Vagina (tissue), 2 donors: ENCODE measurements at regions not wholly inside any gene's neighbourhood (a gene's known extent, or its start where the extent isn't known, plus 50 kb on each side); places are given as distances from the start of the nearest gene placed in this dataset.

Experiments
- DNase-seq, 2 donors: peaks; one replicate each; pipeline ENCODE4 v3.0.0-alpha.2; 2017; ENCODE audit errors: extremely low spot score in 2 of 2
- H3K27ac ChIP-seq: fragments of 200-600 bp; sonication (generic); one replicate; pipeline ENCODE4 v1.5.1; 2019
- H3K27me3 ChIP-seq: fragments of 200-600 bp; sonication (generic); one replicate; pipeline ENCODE4 v1.5.1; 2019
- H3K36me3 ChIP-seq, 2 donors: fragments of 200-600 bp; sonication (generic); one replicate each; pipeline ENCODE4 v1.5.1; 2017 to 2019
- H3K4me1 ChIP-seq: fragments of 200-600 bp; sonication (generic); one replicate; pipeline ENCODE4 v1.5.1; 2019
- H3K4me3 ChIP-seq, 2 donors: fragments of 200-600 bp; sonication (generic); 1 replicate in 1 of 2; 2 replicates in 1 of 2; pipeline ENCODE4 v1.5.1; 2016 to 2019
- H3K9me3 ChIP-seq: fragments of 200-600 bp; sonication (generic); one replicate; pipeline ENCODE4 v1.5.1; 2019
- POLR2A ChIP-seq, 2 donors: fragments of 450-650 bp; IDR thresholded peaks; one replicate each; pipeline ENCODE4 v1.6.1; 2017; ENCODE audit warnings: antibody characterized with exemption in 2 of 2, mild to moderate bottlenecking in 2 of 2, moderate library complexity in 2 of 2
- POLR2AphosphoS5 ChIP-seq, 2 donors: sonication (generic); formaldehyde crosslinking; IDR thresholded peaks; one replicate each; pipeline ENCODE4 v1.9.0; 2017; ENCODE audit warnings: antibody characterized with exemption in 2 of 2, mild to moderate bottlenecking in 2 of 2, low read depth in 1 of 2; ENCODE audit not compliant: insufficient read depth in 1 of 2
- intact Hi-C: fragments of 100-400 bp; cut with DNase I; formaldehyde crosslinking; loops from one replicate; pipeline ENCODE4 v1.15.1; 2023
- TF ChIP-seq, protein P1 (sequence below), 3 experiments: fragments of 450-650 bp in 2 of 3; fragments of 200-600 bp in 1 of 3; sonication (generic) in 1 of 3; IDR thresholded peaks; one replicate each; pipeline ENCODE4 v1.5.1; 2017 to 2019; ENCODE audit warnings: antibody characterized with exemption in 3 of 3, mild to moderate bottlenecking in 2 of 3, moderate library complexity in 2 of 3

DNA sequence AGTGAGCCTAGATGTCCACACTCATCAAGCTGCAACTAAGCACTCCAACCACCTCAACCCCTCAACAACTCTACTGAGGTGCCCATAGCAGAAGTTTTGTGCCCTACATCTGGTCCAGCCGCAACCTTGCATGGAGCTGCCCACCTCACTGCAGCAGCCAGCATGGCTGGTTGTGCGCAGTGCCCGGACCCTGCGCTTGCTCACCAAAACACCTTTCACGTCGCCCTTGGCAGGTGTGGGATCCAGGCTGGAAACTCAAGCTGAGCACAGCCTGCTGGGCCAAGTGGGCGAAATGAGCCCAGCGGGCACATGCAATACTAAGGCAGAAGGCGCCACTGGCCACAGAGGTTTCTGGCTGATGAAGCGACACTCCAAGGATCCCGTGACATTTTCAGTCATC is 902.4 kb downstream of the TBC1D32 start:
- DNase-seq = no peak
- H3K27ac ChIP-seq = no peak overlapping the region
- H3K4me3 ChIP-seq = no peak overlapping the region
- no peaks in the 10 kb centered on the region for H3K27me3 ChIP-seq
- TF ChIP-seq POLR2AphosphoS5 (IDR thresholded peaks at IDR 0.05; ENCODE audit: insufficient read depth in 1 of 2, low read depth in 1 of 2) = no peak
- TF ChIP-seq, protein P1, sequence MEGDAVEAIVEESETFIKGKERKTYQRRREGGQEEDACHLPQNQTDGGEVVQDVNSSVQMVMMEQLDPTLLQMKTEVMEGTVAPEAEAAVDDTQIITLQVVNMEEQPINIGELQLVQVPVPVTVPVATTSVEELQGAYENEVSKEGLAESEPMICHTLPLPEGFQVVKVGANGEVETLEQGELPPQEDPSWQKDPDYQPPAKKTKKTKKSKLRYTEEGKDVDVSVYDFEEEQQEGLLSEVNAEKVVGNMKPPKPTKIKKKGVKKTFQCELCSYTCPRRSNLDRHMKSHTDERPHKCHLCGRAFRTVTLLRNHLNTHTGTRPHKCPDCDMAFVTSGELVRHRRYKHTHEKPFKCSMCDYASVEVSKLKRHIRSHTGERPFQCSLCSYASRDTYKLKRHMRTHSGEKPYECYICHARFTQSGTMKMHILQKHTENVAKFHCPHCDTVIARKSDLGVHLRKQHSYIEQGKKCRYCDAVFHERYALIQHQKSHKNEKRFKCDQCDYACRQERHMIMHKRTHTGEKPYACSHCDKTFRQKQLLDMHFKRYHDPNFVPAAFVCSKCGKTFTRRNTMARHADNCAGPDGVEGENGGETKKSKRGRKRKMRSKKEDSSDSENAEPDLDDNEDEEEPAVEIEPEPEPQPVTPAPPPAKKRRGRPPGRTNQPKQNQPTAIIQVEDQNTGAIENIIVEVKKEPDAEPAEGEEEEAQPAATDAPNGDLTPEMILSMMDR (IDR thresholded peaks at IDR 0.05) = no peak
- TF ChIP-seq POLR2A (IDR thresholded peaks at IDR 0.05) = no peak
- H3K4me1 ChIP-seq = no peaks in the 10 kb centered on the region
- H3K9me3 ChIP-seq = no peaks in the 10 kb centered on the region
- intact Hi-C loops = no loop called here
- H3K36me3 ChIP-seq = no peaks in the 10 kb centered on the region

DNA sequence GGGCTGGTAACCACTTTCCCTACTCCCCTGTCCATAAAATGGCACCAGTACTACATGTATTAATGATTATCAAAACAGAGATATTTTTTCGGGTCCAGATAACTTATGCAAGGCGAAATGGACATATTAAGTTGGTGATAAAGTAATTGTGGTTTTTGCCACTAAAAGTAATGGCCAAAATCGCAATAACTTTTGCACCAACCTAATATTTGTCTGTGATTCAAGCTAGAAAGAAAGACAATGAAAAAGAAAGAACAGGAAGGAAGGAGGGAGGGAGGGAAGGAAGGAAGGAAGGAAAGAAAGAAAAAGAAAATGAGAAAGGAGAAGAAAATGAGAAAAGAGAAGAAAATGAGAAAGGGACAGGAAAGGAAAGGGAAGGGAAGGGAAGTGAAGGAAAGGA is 922.9 kb downstream of the TBC1D32 start:
- no peaks in the 10 kb centered on the region for H3K27me3 ChIP-seq
- DNase-seq = no peak
- no peaks in the 10 kb centered on the region for H3K4me1 ChIP-seq
- H3K4me3 ChIP-seq = no peak overlapping the region
- intact Hi-C loops = no loop called here
- H3K9me3 ChIP-seq = no peaks in the 10 kb centered on the region
- no peaks in the 10 kb centered on the region for H3K36me3 ChIP-seq
- no peak overlapping the region for H3K27ac ChIP-seq
- TF ChIP-seq POLR2A (IDR thresholded peaks at IDR 0.05) (no peak), POLR2AphosphoS5 (IDR thresholded peaks at IDR 0.05; ENCODE audit: insufficient read depth in 1 of 2, low read depth in 1 of 2) (no peak)
- TF ChIP-seq, protein P1 (IDR thresholded peaks at IDR 0.05) = no peak

DNA sequence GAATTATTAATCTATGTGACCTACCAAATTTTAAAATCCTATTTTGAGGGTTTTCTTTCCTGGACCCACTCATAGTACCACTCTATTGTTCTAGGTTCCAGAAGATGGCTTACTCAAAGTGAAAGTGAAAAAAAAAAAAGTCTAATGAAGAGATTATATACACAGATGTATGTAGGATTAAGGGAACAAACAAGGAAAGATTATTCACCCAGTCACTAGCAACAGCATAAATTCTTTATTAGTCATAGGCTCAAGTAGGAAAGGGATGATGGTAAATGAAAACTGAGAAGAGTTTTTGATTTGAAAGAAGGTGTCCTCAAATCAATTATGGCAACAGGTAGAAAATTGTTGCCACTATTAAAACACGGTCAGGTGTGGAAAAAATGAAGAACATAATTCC is 923.7 kb downstream of the TBC1D32 start:
- no peaks in the 10 kb centered on the region for H3K27me3 ChIP-seq
- no peak overlapping the region for H3K27ac ChIP-seq
- no peaks in the 10 kb centered on the region for H3K9me3 ChIP-seq
- H3K4me3 ChIP-seq = no peak overlapping the region
- intact Hi-C loops = no loop called here
- H3K36me3 ChIP-seq = no peaks in the 10 kb centered on the region
- no peak for DNase-seq
- no peaks in the 10 kb centered on the region for H3K4me1 ChIP-seq
- TF ChIP-seq POLR2AphosphoS5 (IDR thresholded peaks at IDR 0.05; ENCODE audit: insufficient read depth in 1 of 2, low read depth in 1 of 2) (no peak), POLR2A (IDR thresholded peaks at IDR 0.05) (no peak)
- TF ChIP-seq, protein P1 (IDR thresholded peaks at IDR 0.05) = no peak

DNA sequence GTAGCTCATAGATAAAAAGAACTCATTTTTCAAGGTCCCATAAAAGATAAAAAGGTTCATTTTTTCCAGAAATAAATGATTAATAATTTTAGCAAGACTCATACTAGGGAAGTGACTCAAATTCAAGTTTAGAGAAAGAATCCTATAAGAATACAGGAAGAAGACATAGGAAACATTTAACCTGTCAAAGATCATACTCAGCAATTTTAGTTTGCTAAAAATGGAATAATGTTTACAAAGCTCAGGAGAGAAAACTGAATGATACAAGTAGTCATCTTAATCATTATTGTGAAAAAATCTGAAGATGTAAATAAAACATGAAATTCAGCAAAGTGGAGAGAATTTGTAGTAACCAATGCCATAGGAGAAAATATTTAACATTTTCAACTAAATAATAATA is 926.6 kb downstream of the TBC1D32 start:
- no peaks in the 10 kb centered on the region for H3K9me3 ChIP-seq
- intact Hi-C loops = no loop called here

DNA sequence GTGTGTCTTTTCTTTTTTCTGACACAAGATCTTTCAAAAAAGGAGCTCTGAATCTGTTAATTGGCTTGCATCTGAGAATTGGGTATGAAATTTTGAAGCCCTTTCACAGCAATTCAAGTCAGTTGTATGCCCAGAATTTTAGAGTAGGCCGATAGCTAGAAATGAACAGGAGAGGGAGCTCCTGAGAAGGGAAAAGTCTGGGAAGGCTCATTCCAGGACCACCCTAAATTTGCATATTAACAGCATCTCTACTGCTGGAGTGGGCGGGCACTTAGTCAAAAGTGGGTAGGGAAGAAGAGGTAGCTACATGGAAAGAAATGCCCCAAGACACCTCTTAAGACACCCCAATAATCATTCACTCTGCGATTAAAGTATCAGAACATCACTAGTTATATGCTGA is 928.3 kb downstream of the TBC1D32 start:
- intact Hi-C loops = no loop called here
- DNase-seq = no peak

More for the DNA sequence above, 926.6 kb downstream of the TBC1D32 start:
- Histone ChIP-seq H3K4me3 (no peak overlapping the region), H3K36me3 (no peaks in the 10 kb centered on the region), H3K27ac (no peak overlapping the region), H3K27me3 (no peaks in the 10 kb centered on the region), H3K4me1 (no peaks in the 10 kb centered on the region)
- TF ChIP-seq, protein P1 (IDR thresholded peaks at IDR 0.05) = no peak
- TF ChIP-seq POLR2AphosphoS5 (IDR thresholded peaks at IDR 0.05; ENCODE audit: insufficient read depth in 1 of 2, low read depth in 1 of 2) = no peak
- TF ChIP-seq POLR2A (IDR thresholded peaks at IDR 0.05) = no peak
- no peak for DNase-seq

More for the DNA sequence above, 928.3 kb downstream of the TBC1D32 start:
- no peaks in the 10 kb centered on the region for H3K9me3 ChIP-seq
- TF ChIP-seq, protein P1 (IDR thresholded peaks at IDR 0.05) = no peak
- TF ChIP-seq POLR2AphosphoS5 (IDR thresholded peaks at IDR 0.05; ENCODE audit: insufficient read depth in 1 of 2, low read depth in 1 of 2) (no peak), POLR2A (IDR thresholded peaks at IDR 0.05) (no peak)
- H3K27ac ChIP-seq = no peak overlapping the region
- no peaks in the 10 kb centered on the region for H3K4me1 ChIP-seq
- H3K36me3 ChIP-seq = no peaks in the 10 kb centered on the region
- H3K27me3 ChIP-seq = no peaks in the 10 kb centered on the region
- H3K4me3 ChIP-seq = no peak overlapping the region
